GM18507 (cell line): ENCODE measurements at regions not wholly inside any gene's neighbourhood (a gene's known extent, or its start where the extent isn't known, plus 50 kb on each side); places are given as distances from the start of the nearest gene placed in this dataset.

ENCODE experiments used
- DNase-seq: peaks from one replicate; pipeline ENCODE4 v3.0.0; 2011; ENCODE audit warnings: low read depth; ENCODE audit not compliant: insufficient read length; ENCODE audit errors: extremely low spot score
- FAIRE-seq: peaks from 2 replicates; lab custom pipeline; 2011; peaks lifted over from hg19 to GRCh38; lab: Jason Lieb, UNC

DNA sequence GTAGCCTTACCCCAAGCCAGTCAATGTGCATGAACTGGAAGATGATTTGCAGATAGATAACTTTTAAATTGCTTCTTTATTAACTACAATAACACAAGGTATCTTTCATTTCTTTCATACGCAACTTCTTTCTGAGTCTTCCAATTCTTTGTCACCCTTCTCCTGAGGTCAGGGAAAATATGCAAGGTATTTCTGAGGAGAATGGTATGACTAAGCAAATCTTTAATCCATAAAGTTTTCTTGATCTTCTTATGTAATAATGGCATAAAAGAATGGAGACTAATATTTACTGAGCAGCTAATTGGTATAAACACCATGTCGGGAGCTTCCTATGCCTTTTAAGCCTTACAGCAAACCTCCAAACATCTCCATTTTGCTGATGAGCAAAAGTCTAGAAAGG is 438.9 kb downstream of the KCNJ2 start:
- FAIRE-seq (no peak), DNase-seq (no peak)

DNA sequence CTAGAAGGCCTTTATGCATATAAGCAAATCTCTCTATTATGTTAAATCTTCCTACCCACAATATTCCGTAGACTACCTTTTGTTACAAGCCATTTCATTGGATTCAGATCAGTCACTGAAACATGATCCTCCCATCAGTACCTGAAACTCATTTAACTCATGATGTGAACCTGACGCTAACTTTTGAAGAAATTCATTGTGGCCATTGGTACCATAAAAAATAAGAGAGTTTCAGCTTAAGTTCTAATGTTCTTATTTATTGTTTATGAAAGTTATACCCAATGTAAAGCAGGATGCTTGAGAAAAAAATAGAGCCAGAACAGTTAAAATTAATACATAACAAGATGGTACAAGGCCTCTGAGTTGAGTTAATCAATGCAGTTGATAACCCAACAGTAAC is 439.6 kb downstream of the KCNJ2 start:
- FAIRE-seq (no peak), DNase-seq (no peak)

DNA sequence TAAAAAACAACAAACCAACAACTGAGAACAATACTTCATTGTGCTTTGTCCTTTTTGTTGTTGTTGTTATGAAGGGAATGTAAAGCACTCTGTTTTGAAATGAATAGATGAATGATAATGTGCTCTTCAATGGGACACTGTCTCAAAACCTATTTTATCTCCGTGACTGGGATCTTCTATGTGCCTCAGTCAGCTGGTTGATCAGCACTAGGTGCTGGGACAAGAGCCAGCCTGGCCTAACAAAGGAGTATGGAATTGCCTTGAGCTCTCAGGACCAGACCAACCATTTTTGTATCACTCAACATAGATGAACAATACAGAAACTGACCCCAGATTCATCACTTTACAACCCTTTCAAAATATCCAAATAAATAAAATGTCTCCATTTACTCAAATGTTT is 440.2 kb downstream of the KCNJ2 start:
- FAIRE-seq = no peak
- no peak for DNase-seq

DNA sequence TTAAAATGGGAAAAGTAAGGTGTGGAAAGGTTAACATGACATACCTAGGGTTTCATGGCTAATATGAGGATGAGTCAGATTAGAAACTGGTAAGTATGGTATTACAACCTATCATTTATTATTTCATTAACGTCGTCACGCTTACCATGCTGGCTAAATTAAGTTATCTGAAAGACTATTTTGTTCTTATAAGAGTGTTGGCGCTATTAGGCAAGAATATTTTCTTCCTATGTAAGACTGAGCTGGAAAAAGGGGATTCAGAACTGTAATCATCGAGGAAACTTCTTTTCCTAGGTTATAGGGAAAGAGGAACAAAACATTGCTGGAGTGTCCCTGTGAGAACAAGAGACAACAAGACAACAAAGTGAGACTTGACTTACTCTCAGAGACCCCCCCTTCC is 440.8 kb downstream of the KCNJ2 start:
- no peak for DNase-seq
- FAIRE-seq = no peak

DNA sequence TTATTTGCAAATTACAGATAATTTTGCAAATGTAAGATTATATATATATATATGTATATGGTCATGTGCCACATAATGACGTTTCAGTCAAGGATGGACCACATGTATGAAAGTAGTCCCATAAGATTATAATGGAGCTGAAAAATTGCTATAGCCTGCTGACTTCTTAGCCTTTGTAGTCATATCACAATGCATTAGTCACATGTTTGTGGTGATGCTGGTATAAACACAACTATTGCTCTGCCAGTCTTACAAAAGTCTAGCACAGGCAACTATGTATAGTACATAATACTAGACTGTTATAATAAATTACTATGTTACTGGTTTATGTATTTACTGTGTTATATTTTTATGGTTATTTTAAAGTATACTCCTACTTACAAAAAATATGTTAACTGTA is 444.3 kb downstream of the KCNJ2 start:
- FAIRE-seq (no peak), DNase-seq (no peak)

DNA sequence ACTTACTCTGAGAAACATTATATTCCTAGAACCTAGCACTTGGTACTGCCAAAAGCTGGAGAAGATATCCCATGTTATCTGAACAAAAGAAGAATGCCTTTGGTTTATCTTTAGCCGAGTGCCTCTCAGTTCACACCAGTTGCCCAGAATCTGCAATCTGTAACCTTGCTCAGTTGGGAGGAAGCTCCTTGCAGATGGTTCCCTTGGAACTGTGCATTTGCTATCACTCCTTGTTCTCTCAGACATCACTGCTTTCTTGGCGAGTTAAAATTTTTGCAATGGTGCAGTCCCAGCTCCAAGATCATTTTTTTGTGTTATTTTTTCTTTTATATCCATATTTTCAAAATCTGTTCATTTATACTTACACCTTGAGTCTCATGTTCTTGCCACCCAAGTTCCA is 446.5 kb downstream of the KCNJ2 start:
- FAIRE-seq (no peak), DNase-seq (no peak)

DNA sequence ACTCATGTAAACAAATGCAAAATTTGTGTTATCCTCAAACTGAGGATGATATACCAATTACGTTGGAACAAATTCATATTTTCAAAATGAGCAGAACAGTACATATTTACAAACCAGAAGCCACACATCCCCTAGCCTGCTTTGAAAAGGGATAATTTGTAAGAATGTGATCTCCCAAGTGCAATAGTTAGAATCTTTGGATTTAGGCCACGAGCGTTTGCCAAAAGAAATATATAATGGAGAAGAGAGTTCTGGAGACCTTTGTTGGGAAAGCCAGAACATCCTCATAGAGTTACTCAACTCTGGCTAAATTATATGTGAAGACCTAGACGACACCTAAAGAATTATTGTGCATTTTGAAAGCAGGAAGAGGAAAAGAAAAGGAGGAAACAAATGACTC is 449.3 kb downstream of the KCNJ2 start:
- FAIRE-seq (no peak), DNase-seq (no peak)

DNA sequence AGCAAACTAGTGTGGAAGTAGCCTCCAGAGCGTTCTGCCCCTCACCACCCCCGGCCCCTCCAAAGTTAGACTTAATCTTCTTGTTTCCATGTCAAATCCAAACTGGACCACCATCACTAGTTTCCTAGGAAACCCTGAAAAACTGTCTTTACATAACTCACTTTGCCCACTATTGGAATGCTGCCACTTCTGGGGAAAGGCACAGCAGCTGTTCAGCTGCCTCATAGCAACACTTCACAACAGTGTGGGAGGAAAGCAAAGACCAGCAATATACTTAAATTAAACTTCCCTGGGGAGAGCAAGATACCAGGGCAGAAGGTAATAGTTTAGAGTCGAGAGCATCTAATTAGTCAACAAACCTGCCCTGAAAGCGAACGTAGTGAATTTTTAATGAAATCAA is 452.2 kb downstream of the KCNJ2 start:
- FAIRE-seq (no peak), DNase-seq (no peak)

DNA sequence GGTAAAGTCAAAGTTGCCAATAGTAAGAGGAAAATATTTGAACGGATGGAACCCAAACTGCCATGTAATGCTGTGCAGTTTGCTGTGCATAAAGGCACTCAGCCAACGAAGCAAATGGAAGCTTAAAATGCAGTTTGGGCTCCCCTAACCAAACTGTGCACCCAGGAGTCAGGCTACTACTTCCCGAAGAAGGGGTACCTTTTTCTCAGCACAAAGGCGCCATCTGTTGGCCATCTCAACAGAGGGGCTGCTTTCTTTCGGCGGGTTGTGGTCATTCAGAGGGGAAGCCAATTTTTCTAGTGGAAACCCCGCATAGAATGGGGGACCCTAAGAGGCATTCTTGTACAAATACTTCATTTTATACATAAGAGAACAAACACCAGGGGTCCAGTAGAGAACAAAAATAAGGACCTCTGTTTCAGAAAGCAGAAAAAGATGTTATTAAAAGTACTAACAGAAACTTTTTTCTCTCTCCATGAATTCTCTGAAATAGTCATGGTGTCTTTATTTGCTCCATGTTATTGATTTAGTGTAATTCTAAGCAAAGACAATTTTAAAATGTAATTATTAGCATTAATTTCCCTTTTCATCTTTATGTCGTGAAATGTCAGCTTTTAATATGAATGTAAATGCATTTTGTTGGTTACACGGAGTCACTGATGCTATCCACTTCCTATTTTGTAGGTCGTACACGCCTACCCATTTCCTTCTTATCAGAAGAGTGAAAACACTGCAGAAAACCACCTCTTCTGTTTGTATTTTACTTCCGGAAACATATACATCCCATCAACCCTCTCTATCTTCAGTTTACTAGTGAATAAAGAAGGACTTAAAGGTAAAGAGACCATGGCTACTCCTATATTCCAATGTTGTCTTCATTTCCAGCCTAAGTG is 453.3 kb downstream of the KCNJ2 start:
- FAIRE-seq = no peak
- no peak for DNase-seq

DNA sequence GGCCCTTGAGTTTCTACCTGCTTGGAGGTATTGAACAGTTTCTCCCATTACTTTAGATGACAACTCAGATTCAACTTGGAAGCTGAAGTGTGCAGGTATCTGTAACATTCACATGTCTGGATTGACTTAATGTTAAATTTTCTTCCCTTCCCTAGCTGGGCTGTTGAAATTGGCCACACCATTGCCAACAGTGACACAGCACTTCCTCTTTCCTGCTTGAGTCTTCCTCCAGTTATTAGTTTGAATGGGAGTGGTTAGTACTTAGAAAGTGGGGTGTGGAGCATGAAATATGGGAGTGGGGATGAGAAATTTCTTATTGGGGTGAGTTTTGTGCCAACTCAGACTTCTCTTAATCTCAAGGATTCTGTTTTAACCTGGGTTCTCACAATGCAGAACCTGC is 454.9 kb downstream of the KCNJ2 start:
- no peak for DNase-seq
- no peak for FAIRE-seq

DNA sequence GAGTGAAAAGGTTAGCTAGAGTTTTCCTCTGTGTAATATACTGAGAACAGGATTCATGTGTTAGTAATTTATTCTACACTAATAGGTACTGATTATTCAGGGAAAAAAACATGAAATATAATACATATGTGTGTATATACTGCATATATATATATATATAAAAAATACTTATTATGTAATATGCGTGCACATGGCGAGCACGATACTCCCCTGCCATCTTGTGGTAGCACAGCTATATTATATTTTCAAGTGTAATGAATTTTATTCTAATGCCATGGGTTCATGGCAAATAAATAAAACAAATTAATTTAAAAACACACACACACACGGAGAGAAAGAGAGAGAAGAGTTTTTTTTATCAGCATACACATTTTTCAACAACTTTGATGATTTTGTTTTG is 460.6 kb downstream of the KCNJ2 start:
- FAIRE-seq (no peak), DNase-seq (no peak)

DNA sequence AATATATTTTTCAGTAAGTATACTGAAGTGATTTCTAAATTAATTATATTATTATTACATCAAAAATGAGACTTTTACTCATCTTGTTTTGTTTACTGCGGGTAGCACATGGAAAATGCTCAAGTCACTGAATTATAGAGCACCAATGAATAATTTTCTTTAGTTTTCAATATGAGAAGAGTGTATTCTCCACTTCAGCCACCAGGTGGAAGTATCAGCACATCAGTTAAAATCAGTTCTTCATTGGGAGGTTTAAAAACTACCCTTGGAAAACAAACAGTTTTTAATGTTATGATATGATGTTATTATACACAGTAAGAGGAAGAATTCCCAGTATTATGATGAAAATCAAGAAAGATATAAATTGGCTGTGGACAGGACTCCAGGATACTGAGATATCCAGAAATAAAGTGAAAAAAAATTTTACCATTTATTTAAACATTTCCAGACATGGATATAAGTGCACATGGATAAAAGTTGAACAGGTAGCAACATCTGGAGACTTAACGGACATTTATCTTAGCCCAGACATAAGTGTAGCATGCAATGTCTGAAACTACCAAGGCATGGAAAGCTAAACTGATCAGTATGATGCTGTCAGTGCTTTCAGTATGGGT is 467.3 kb downstream of the KCNJ2 start:
- FAIRE-seq = peak; percentile 50
- peak; percentile 2 for DNase-seq

DNA sequence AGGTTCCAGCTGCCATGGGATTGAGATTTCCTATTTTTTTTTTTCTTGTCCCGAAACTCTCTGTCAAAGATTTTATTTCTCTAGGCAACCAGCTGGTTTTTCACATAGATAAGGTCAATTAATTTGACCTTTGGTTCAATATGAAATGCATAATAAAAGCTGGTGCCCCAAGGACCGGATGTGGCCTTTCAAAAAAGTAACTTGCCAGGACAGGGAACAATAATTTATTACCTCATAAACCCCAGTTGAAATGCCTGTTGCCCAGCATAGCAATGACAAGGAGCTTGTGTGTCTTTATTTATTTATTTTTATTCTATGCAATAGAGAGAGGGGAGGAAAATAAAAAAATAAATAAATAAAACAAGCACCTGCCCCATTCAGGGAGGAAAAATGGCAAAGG is 472.7 kb downstream of the KCNJ2 start:
- FAIRE-seq = no peak

DNA sequence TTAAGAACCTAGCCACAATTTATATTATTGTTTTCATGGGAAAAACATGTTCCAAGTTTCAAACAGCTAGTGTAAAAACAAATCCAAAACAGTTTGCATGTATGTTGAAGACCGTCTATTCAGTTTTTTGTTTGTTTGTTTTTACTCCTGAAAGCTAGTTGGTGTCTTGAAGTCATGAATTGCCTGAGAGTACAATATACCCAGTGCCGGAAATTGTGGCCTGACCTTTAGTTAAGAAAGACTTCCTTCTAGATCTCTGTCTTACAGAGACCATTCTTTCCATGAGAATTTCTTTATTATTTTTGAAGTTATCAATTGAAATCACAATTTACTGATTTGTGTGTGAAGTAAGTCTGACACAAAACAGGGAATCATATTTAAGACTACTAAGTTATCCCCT is 474.8 kb downstream of the KCNJ2 start:
- no peak for FAIRE-seq

More for the DNA sequence above, 472.7 kb downstream of the KCNJ2 start:
- no peak for DNase-seq

DNA sequence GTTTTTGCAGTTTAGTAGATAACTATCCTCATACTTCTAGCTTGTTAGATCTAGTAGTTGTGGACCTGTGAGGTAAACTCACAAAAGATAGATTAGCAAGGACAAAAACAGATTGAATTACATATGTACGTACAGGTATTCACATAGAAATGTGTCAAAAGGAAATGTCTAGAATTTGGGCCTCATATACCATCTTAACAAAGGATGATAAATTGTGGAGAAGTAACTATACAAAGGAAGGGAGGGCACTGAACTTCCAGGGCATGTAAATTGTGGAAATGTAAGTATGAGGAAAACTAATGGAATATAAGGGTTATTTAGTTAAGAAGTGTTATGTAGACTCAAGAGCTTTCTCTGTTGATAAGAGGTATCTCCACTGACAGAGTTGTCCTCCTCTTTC is 477.3 kb downstream of the KCNJ2 start:
- FAIRE-seq (no peak), DNase-seq (no peak)

More for the DNA sequence above, 474.8 kb downstream of the KCNJ2 start:
- no peak for DNase-seq

DNA sequence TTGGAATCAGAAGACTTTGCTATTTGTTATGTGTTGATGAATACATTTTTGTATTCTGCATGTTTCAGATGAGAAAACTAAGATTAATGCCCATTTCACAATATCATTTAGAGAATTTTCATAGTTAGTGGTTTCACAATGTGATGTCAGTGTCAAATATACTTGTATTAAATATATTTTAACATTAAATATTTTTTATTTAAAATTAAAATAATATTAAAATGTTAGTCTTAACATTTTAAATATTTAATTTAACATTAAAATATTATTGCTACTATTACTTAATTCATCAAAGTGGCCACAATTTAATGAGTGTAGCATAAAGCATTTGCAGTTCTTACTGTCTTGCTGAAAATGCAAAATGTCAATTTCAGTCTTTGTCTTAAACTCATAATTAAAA is 478.8 kb downstream of the KCNJ2 start:
- no peak for FAIRE-seq
- DNase-seq = no peak

DNA sequence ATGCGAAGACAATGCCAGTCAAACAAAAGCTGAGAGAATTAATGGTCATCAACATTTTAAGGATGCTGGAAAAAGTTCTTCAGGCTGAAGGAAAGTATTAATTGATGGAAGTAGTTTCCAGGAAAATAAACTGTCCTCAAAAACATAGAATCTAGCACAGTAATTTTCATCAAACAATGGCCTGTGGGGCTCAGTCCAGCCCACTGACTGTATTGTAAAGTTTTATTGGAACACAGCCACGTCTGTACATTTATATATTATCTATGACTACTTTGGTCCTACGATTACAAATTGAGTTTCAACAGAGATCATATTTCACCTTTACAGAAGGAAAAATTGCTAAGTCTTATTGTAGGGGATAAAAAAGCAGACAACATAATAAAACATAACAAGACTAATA is 484.5 kb downstream of the KCNJ2 start:
- DNase-seq (no peak), FAIRE-seq (no peak)

DNA sequence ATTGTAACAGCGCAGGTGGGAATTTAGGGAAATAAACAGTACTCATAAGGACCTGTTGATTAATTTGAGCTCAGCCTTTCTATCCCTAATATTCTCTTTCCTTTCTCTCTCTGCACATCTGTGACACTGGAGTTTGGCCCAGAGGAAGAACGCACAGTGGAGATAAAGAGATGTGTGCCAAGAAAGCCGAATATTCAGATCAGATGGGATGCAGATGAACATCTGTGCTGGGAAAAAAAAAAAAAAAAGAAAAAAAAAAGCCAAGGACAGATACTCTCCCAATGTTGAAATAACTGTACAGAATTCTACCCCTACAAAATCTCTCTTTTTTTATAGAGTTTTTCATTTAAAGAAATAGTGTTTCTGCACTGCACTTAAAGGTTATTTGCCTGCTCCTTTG is 485.4 kb downstream of the KCNJ2 start:
- FAIRE-seq (no peak), DNase-seq (no peak)

DNA sequence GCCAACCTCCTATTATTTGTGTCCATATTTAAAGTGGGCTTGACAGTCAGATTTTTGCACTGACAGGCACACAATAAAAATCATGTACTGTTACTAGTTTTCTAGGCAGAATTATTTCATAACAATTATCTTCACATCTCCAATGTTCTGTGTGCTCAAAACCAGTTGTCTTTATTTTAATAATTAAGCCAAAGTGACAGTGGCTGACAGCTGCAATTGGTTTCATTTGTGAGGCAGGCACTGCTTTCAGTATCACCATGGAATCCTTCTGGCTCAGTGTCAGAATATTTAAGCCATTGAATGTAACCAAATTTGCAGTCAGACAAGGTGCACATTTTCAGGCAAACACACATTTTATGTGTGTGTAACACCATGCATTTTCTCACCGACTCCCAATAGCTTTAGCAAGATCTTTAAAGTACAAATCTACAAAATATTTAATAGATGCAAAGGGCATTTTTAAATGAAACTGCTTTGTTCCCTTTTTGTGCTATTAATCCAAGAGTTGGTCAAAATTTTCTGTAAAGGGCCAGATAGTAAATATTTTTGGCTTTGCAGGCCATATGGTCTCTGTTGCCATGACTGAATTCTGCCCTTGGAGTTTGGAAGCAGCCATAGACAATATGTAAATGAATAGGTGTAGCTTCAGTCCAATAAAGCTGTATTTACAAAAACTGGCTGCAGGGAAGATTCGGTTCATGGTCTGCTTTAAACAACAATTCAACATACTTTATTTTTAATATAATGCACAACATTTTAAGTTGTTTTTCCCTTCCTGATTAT is 486.0 kb downstream of the KCNJ2 start:
- FAIRE-seq = no peak
- no peak for DNase-seq

DNA sequence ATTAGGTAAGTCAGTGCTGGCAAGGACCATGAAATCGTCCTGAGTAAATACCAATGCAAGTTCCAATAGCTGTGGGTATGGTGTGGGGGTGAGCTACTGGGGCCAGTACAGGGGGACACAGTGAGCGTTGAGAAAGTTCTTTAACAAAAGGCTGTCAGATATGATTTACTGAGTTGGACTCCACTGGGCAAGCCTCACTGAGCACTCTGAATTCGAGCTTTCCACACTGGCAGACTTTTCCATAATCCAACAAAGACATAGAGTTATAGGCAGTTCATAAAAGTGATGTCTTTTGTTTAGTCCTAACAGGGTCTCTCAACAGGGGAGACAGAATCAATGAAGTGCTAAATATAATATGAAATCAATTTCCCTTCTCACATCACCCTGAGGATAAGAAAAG is 489.0 kb downstream of the KCNJ2 start:
- FAIRE-seq (no peak), DNase-seq (no peak)

DNA sequence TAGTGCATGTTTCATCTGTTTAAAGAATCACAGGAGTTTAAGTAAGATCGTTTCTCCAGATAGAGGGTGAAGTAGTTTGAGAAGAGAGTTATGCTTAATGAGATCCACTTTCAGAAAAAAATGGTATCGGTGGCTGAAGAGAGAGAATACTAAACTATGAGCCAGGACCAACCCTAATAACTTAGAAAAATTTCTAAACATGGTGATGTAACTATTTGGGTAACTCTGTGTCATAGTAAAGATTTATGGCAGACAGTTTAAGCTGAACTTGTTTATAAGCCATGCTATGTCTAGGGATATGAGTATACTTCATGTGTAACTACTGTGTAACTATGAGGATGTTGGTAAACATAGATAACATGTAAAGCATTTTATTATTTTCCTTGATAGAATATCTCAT is 489.5 kb downstream of the KCNJ2 start:
- FAIRE-seq (no peak), DNase-seq (no peak)
